Fibroblast of gingiva (primary cell): ENCODE measurements at regions not wholly inside any gene's neighbourhood (a gene's known extent, or its start where the extent isn't known, plus 50 kb on each side); places are given as distances from the start of the nearest gene placed in this dataset.

Source experiments
- DNase-seq: peaks from one replicate; pipeline ENCODE4 v3.0.0-alpha.2; 2011; ENCODE audit warnings: low read depth

GRCh38 chrX:98371994-98372393, 1488.3 kb downstream of the RPA4 start:
- no peak for DNase-seq

GRCh38 chrX:98379134-98379533, 1495.4 kb downstream of the RPA4 start:
- no peak for DNase-seq

- DNase-seq: no peak
These were observed 1496.4 kb downstream of the RPA4 start for GRCh38 chrX:98380106-98380505.

GRCh38 chrX:98380556-98380955, 1496.8 kb downstream of the RPA4 start:
- no peak for DNase-seq

GRCh38 chrX:98398542-98398941, 1514.8 kb downstream of the RPA4 start:
- no peak for DNase-seq

- no peak for DNase-seq
These were observed 1521.7 kb downstream of the RPA4 start for GRCh38 chrX:98405376-98405775.

GRCh38 chrX:98407584-98407983, 1523.9 kb downstream of the RPA4 start:
- DNase-seq: no peak

GRCh38 chrX:98409867-98410266, 1526.2 kb downstream of the RPA4 start:
- no peak for DNase-seq

- DNase-seq: no peak
These were observed 1528.3 kb downstream of the RPA4 start for GRCh38 chrX:98412058-98412457.

- no peak for DNase-seq
These were observed 1538.8 kb downstream of the RPA4 start for GRCh38 chrX:98422536-98422935.

- DNase-seq: no peak
These were observed 1548.7 kb downstream of the RPA4 start for GRCh38 chrX:98432413-98432812.

GRCh38 chrX:98448524-98448923, 1564.8 kb downstream of the RPA4 start:
- DNase-seq: no peak

- no peak for DNase-seq
These were observed 1568.7 kb downstream of the RPA4 start for GRCh38 chrX:98452456-98452855.

- DNase-seq: no peak
These were observed 1576.0 kb downstream of the RPA4 start for GRCh38 chrX:98459669-98460068.

- no peak for DNase-seq
These were observed 1596.9 kb downstream of the RPA4 start for GRCh38 chrX:98480606-98481005.

GRCh38 chrX:98481636-98482035, 1597.9 kb downstream of the RPA4 start:
- DNase-seq: no peak

GRCh38 chrX:98490670-98491069, 1607.0 kb downstream of the RPA4 start:
- DNase-seq: no peak

- DNase-seq: no peak
These were observed 1617.7 kb downstream of the RPA4 start for GRCh38 chrX:98501426-98501825.

GRCh38 chrX:98506907-98507306, 1623.2 kb downstream of the RPA4 start:
- no peak for DNase-seq

- no peak for DNase-seq
These were observed 1630.3 kb downstream of the RPA4 start for GRCh38 chrX:98514032-98514431.

- DNase-seq: no peak
These were observed 1632.4 kb downstream of the RPA4 start for GRCh38 chrX:98516120-98516519.

GRCh38 chrX:98523026-98523425, 1639.3 kb downstream of the RPA4 start:
- DNase-seq: no peak

- DNase-seq: no peak
These were observed 1639.8 kb downstream of the RPA4 start for GRCh38 chrX:98523521-98523920.

GRCh38 chrX:98548519-98548918, 1664.8 kb downstream of the RPA4 start:
- DNase-seq: no peak

GRCh38 chrX:98568795-98569194, 1685.1 kb downstream of the RPA4 start:
- no peak for DNase-seq
